AG10803 (cell line): ENCODE measurements at regions not wholly inside any gene's neighbourhood (a gene's known extent, or its start where the extent isn't known, plus 50 kb on each side); places are given as distances from the start of the nearest gene placed in this dataset.

Experiments used
- DNase-seq: peaks from one replicate; pipeline ENCODE4 v3.0.0; 2010; ENCODE audit warnings: low read depth
- H3K4me3 ChIP-seq: 2 replicates; pipeline ENCODE4 v1.5.1; 2011; ENCODE audit warnings: mild to moderate bottlenecking, low read length, control low read depth
- TF ChIP-seq, protein P1 (sequence below): conservative IDR thresholded peaks from 2 replicates; pipeline ENCODE4 v1.5.1; 2011; ENCODE audit warnings: mild to moderate bottlenecking, low read length, control low read depth, inconsistent platforms

- DNase-seq: no peak
Observed at GRCh38 chr13:90947976-90948375, 399.5 kb upstream of the MIR17HG start.

DNA sequence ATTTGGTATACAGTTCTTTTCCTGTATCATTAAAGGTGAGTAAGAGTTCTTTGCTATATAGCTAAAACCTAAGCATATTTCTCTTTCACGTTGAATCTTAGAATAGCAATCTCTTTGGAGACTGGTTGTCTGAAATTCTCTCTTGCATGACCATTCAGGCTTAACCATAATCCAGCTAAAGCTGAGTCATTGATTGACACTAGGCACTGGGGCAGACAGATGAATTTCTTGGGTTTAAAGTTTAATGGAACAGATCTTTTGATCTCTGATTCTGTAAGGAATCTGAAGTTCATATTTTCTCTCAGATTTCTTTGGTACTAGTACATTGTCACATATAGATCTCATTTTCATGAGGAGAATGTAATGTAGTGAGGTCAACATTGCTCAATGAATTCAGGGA is 397.3 kb upstream of the MIR17HG start:
- DNase-seq: no peak
- TF ChIP-seq, protein P1, sequence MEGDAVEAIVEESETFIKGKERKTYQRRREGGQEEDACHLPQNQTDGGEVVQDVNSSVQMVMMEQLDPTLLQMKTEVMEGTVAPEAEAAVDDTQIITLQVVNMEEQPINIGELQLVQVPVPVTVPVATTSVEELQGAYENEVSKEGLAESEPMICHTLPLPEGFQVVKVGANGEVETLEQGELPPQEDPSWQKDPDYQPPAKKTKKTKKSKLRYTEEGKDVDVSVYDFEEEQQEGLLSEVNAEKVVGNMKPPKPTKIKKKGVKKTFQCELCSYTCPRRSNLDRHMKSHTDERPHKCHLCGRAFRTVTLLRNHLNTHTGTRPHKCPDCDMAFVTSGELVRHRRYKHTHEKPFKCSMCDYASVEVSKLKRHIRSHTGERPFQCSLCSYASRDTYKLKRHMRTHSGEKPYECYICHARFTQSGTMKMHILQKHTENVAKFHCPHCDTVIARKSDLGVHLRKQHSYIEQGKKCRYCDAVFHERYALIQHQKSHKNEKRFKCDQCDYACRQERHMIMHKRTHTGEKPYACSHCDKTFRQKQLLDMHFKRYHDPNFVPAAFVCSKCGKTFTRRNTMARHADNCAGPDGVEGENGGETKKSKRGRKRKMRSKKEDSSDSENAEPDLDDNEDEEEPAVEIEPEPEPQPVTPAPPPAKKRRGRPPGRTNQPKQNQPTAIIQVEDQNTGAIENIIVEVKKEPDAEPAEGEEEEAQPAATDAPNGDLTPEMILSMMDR: no peak
- H3K4me3 ChIP-seq: no peak overlapping the region

More at GRCh38 chr13:90947976-90948375, 399.5 kb upstream of the MIR17HG start:
- TF ChIP-seq, protein P1: no peak
- H3K4me3 ChIP-seq: no peak overlapping the region

DNA sequence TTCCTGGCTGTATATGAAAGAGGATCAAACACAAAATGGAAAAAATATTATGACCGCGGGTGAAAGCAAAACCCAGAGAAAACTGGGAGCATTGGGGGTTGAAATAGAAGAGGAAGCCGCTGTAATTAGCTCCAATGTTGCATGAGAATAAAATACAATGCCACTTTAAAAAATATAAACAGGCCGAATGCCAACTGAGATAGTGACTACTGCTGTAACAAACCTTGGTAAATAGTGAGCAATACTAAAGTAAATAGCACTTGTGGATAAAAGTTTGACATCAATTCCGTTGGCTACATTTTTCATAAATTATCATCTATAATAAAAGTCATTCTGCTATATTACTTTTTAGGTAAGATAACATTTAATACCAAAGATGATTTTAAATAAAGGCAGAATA is 395.8 kb upstream of the MIR17HG start:
- H3K4me3 ChIP-seq: no peak overlapping the region
- TF ChIP-seq, protein P1: no peak
- no peak for DNase-seq

- H3K4me3 ChIP-seq: no peak overlapping the region
- TF ChIP-seq, protein P1: no peak
- no peak for DNase-seq
Observed at GRCh38 chr13:90952326-90952725, 395.2 kb upstream of the MIR17HG start.

GRCh38 chr13:90954605-90955195 is 392.8 kb upstream of the MIR17HG start:
- no peak overlapping the region for H3K4me3 ChIP-seq
- DNase-seq: no peak
- TF ChIP-seq, protein P1: no peak

DNA sequence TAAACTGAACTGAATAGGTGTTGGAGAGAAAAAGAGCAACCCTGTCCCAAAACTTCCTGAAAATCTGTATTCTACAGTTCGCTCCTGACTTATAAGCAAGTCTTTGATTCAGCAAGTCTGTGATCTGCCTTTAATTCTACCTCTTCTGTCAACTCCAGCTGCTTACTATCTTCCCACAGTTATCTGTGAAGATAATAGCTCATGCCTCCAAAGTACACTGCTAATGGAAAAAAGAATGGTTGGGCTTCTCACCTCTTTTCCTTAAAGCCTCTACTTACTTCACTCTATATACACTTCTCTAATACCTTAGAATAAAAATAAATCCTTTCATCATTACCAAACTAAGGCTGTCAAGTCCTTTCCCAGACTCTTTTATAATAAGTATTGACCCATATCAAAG is 391.5 kb upstream of the MIR17HG start:
- DNase-seq: no peak
- no peak overlapping the region for H3K4me3 ChIP-seq
- TF ChIP-seq, protein P1: no peak

DNA sequence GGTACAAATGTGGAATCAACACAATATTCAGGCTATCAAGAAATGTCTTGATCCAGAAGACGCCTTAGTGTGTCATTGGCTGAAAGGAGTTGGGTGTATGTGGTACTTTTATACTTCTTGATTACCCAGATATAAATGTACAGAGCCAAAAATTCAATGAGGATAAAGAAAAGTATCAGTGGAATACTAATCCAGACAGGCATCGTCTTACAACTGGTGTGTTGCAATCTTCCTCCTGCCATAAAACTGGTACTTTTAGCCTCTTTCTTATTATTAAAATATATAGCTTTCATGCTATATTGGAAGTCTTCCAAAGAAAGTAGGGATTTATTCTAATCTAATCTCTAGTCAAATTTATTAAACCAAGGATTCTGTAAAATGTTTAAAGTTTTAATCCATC is 388.6 kb upstream of the MIR17HG start:
- no peak for DNase-seq
- no peak overlapping the region for H3K4me3 ChIP-seq
- TF ChIP-seq, protein P1: no peak
